Stimulated activated CD8-positive, alpha-beta memory T cell treated with anti-CD3 and anti-CD28 coated beads, Interleukin-12 subunit alpha, Interleukin-12 subunit beta, amount 100 ng/mL, for 4 hours (primary cell): ENCODE measurements at regions not wholly inside any gene's neighbourhood (a gene's known extent, or its start where the extent isn't known, plus 50 kb on each side); places are given as distances from the start of the nearest gene placed in this dataset.

Experiments
- DNase-seq: peaks from one replicate; pipeline ENCODE4 v3.0.0-alpha.2; 2020; ENCODE audit warnings: low read depth

DNA sequence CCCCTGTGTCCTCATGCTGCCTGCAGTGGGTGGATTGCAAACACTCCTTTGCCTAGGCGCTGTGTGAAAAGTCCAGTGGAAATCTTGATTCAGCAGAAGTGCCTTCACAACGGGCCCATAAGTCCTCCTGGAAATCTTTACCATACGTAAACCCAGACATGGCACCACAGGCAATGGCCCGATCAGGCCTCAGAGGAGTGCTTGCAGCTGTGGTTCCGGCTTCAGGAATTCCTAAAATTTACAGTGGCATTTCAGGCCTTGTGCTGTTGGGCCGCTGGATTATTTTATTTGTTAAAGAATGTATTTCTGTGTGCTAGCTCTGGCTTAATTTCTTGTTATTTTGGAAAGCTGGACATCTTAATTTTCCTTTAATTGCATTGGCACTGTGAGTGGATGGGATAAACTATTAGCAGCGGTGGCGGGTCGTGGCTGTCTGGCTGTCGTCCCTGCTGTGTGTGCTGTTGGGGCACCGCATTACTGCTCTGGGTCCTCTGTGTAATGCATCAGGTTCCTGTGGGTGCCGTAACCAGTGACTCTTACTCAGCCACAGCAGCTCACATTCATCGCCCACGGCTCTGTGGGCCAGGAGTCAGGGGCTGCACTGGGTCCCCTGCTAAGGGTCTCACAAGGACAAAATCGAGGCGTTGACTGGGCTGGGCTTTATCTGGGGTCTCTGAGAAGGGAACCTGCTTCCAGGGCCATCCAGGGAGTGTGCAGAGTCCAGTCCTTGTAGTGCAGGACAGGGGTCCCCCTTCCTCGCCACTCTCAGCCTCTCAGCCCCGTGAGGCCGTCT is 73.1 kb downstream of the RTP5 start:
- DNase-seq, result no peak

DNA sequence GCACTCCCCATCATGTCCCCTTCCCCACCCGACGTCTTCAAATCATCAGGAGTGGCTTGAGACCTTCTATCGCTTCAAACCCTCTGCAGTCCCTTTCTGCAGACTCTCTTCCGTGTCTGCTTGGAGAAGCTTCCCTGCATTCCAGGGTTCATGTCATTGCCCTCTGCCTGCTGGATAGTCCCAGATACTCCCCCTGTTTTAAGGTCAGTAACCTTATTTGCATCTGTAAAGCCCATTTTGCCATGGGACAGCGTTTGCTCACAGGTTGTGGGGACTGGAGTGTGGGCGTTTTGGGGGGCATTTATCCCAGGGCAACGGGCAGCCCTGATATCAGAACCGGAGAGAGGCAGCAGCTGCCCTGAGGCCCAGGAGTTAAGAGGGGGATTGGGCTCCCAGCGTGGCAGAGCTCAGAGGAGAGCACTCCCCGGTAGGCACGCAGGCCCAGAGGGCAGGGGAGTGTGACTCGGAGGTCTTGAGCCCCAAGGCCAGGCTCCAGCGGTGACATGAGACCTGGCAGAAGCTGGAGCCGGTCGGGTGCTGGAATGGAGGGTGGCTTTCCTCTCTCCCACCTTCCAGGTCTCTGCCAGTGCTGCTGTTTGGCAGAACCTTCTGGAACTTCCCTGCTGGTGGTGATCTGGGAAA is 73.8 kb downstream of the RTP5 start:
- no peak for DNase-seq

DNA sequence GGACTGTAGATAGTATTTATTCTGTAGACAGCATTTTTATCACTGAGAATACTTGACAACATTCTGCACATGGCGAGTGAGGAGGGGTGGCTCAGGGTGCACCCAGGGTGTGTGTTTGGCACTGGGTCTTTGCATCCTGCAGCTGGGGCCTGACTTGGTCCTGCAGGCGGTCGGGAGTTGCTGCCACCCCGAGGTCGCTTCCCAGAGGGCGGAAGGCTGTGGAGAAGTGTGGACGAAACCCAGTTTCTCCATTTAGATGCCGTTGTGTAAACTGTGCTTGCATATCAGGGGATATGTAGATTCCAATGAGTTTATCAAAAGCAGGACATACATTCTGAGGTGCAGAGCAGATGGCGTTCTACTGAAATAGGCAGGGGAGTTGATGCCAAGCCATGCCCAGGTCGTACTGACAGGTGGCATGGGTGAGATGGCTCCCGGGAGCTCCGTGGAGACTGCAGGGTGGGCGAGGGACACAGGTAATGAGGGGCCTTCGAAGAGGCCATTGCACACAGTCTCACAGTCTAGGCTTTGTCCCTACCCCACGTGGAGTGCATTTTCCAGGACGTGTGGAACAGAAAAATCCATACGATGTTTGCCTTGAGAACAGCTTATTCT is 74.5 kb downstream of the RTP5 start:
- no peak for DNase-seq

DNA sequence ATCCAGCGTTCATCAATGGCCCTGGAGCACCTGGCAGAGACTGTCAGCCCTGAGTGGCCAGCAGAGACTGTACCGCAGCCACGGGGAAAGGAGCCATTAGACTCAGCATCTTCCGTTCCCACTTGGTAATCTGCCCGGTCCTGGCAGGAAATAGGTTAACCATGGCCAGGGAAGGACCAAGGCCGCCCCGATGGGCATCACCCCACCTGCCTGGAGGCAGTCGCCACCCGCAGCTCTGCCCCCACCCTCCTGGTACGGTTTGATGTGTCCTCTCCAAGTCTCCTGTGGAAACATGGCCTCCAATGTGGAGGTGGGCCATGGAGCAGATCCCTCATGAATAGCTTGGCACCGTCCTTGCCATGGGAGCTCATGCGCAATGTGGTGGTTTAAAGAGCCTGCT is 75.3 kb downstream of the RTP5 start:
- DNase-seq, result no peak

DNA sequence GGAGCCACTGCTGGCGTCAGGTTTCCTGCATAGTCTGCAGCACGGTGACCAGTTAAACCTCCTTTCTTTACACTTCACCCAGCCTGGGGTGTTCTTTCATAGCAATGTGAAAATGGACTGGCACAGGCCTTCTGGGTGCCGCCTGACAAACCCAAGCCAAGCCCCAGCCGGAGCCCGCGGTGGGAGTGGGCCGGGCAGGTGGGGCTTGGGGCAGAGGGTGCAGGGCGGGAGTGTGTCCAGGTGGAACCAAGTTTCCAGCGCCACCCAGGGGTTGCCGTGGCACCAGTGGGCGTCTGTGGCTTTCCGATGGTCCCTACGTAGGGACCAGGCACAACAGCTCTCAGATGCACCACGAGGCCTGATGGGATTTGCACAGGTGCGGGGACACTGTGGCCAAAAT is 75.8 kb downstream of the RTP5 start:
- no peak for DNase-seq

DNA sequence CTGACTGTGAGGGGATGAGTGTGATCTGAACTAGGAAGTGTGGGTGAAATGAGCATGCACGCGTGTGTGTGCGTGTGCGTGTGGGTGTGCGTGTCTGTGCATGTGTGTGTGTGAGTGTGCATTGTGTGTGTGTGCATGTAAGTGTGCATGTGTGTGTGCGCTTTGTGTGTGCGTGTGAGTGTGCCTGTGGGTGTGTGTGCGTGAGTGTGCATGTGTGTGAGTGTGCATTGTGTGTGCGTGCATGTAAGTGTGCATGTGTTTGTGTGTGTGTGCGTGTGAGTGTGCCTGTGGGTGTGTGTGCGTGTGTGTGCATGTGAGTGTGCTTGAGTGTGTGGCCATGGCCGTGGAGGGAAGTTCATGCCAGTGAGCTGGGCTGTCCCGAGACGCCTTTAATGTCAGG is 76.3 kb downstream of the RTP5 start:
- DNase-seq, result no peak

DNA sequence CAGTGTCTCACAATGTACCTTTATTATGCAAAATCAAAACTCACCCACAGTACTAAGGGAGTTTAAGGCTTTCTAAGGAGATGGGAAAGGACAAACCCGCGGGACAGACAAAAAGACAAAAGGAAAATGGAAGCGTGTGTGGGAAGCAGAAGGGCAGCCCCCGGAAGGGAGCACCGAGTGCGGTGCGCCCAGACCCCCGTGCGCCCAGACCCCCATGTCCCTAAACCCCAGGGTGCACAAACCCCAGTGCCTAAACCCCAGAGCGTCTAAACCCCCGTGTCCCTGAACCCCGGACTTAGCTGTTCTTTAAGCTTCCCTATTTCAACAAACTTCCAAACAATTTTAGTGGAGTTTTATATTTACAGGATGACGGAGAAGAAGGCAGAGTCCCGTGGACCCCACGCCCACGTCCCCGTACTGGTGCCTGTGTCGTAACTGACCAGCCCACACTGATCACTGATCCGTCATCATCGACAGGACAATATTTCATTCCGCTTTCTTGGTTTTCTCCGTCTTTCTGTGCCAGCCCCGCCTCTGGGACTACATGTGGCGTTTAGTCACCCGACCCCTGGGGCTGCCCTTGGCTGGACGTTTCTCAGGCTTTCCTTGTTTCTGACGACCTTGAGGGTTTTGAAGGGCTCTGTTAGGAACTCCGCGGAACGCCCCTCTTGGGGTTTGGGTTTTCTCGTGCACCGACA is 76.9 kb downstream of the RTP5 start:
- DNase-seq, result no peak

DNA sequence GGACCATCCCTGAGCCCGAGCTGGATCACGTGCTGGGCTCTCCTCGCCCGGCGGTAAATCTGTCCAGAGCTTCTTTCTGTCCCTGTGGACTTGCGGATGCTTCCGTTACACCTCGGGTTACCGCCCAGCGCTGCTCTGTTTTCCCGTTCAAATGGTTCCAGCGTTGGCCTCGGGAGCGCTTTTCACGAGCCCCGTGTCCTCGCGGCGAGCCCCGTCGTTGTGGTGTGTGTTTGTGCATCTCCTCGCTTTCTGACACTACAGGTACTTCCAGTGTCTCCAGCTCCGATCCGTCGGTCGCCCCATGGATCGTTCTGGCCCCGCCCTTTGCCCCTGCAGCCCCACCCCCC is 77.4 kb downstream of the RTP5 start:
- DNase-seq, result no peak

DNA sequence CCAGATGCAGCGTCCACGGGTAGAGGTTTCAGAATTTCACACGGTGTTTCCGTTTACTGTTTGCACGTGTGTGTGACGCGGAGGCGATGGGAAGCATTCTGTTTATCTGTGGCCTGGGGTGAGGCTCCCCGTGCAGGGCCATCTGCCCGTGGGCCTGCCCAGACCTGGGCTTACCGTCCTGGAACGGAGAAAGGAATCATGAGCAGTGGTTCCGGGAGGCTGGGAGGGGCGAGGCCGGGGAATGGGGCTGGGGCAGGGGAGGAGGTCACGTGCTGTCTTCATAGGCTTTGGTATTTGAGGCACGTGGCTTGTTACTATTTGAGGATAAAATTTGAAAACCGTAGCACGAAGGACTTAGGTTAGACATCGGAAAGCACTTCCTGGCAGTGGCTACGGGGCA is 77.9 kb downstream of the RTP5 start:
- DNase-seq, result no peak

DNA sequence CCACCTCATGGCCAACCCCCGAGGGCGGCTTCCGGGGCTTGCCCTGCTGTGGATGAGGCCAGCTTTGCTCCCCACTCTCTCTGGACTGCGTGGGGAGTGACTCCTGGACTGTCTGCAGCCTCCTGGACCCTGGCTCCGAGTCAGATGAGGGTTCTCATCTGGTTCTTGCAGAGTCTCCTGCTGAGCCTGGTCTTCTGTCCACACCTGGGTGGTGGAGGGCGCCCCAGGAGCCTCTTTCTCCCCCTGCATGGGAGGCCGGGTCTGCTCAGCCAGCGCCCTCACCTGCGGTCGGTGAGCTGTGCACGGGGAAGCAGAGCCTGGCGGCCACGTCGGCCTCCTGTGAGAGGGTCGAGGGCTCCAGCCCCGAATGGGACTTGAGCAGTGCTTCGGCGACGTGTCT is 78.3 kb downstream of the RTP5 start:
- DNase-seq, result no peak

DNA sequence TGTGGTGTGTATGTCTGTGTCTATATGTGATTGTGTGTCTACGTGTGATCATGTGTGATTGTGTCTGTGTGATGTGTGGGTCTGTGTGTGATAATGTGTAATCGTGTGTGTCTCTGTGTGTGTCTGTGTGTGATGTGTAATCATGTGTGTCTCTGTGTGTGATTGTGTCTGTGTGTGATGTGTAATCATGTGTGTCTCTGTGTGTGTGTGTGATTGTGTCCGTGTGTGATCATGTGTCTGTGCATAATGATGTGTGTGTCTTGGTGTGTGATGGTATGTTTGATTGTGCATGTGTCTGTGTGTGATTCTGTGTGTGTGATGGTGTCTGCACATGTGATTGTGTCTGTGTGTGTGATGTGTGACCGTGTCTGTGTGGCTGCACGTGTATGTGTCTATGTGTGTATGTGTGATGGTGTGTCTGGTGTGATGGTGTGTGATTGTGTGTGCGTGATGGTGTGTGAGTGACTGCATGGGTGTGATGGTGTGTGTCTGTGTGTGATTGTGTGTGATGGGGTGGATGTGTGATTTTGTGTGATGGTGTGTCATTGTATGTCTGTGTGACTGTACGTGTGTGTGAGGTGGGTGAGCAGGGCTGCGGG is 78.9 kb downstream of the RTP5 start:
- DNase-seq, result no peak

DNA sequence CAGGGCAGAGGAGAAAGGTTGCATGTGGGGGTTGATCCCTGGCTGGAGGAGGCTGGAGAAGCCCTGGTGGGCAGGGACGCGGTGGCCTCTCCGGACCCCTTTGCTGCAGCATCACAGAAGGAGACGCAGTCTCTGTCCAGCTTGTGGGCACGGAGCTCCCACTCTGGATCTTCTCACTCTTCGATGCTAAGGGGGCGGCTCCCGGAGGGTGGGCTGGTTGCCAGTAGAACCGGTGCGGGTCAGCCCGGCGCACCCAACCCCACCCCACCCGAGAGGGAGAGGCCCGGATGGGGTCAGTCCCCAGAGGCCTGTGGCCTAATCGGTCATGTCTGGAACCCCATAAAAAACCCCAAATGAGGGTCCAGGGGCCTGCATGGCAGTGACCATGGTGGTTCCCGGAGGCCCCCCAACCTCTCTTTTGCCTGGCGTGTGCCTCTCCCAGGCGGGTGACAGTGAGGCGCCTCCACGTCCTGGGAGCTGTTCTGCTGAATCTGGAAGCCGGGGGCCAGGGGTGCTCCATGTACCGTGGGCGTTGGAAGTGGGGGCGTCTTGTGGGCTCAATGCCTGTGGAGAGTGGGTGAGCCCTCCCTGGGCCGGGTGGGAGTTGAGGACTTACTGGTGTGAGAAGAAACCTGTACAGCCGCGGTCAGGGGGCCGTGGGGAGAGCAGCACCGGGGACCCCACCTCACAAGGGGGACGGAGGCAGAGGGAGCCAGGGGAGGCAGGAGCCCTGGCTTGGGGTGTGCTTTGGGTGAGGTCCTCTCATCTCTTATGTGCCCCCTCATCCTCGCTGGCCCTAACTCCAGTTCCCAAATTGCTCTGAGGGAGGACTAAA is 79.6 kb downstream of the RTP5 start:
- DNase-seq, result no peak

DNA sequence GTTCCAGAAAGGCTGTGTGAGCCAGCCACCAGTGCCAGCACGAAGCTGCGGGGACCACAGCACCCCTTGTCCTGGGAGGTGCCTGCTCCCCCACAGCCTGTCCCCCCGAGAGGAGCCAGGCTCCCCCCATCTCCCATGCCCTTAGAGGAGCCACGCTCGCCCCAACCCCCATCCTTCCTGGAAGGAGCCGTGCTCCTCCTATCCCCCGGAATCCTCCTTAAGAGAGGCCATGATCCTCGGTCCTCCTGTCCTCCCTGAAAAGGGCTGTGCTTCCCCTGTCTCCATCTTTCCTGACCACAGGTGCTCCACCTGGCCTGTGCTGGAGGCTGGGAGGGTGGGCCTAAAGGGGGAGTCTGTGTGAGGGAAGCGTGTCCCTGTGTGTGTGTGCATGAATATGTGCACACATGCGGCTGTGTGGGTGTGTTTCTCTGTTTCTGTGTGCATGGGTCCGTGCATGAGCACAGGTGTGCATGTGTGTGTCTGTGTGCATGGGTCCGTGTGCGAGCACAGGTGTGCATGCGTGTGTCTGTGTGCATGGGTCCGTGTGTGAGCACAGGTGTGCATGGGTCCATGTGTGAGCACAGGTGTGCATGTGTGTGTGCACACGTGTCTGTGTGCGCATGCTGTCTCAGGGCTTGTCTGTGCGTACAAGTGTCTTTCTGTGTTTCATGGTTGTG is 80.3 kb downstream of the RTP5 start:
- DNase-seq, result no peak

DNA sequence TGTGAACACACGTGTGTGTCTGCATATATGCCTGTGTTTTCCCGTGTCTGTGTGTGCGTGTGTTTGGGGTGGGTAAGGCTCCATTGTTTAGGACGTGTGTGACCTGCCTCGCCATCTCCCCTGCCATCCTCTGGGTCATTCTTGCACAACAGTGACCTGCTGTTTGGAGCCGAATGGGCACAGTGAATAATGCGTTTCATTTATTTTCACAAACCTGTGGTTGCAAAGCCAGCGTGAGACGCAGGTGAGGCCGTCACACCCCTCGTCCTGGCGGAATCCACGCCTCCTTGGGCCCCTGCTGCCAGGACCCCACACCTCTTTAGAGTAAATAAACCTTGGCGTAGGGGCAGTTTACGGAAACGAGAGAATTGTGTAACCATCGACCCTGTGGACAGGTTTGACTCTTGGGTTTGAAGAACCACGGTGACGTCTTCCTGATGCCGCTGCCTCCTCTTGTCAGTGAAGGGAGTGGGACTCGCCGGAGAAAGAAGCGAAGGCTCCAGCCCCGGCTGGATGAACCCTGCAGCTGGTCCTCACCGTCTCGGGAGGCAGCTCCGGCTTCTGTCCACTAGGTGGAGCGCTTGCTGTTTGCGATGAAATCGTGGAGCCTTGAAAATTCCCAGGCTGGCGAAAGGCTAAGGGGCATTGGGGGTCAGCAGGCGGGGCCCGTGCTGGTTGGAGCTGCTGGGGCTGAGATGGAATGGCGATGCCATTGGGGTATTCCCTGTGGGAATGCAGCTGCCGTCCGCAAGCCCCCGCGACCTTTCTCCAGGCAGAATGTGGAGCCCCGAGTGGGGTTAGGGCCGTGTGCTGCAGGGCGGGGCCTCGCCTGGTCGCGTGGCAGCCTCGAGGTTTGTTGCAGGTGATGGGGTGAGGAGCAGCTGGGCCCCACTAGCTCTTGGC is 81.1 kb downstream of the RTP5 start:
- DNase-seq, result peak; percentile 37

DNA sequence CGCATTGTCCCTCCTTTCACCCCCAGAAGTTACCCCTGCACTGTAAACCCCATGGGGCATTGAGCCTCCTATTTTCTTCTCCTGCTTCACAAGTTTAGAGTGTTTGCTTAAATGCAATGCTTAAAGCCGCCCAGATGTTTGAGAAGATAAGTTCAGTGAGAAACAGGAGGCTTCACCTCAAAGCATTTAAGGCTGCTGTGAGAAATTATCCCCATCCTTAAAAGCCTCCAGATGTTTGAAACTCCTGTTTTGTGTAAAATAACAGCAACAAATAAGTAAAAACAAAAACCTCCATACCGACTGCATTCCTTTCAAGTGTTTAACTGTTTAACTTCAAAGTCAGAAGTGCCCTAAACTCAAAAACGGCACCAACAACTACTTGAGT is 81.8 kb downstream of the RTP5 start:
- DNase-seq, result no peak

DNA sequence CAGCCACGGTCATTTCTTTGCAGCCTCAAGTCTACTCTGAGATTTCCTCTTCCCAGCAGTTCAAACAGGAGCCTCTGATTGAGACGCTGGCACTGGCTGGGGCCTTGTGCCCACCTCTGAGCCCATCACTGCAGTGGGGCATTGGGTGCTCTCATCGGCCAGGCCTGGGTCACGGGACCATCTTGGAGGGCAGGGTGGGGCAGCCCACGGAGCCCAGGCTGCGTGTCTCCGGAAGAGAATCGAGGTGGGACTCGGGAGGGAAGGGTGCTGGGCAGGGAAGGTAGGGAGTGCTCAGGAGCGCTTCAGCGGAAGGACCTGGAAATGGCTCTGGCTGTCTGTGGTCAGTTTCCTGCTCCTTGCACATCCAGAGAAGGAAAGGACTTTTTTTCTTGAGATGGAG is 82.4 kb downstream of the RTP5 start:
- no peak for DNase-seq

DNA sequence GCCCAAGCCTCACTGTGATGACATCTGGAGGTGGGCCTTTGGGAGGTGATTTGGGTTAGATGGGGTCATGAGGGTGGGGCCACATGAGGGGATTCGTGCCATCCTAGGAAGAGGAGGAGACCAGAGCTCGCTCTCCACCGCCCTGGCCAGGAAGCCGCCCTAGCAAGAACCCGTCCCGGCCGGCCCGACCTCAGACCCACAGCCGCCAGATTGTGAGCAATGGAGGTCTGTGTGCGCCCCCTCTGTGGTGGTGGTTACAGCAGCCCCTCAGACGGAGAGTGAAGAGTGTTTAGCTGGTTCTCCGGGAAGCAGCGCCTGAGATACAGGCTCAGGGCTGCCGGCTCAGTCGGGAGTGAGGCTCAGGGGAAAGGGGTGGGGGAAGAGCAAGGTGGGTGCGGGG is 83.3 kb downstream of the RTP5 start:
- no peak for DNase-seq

DNA sequence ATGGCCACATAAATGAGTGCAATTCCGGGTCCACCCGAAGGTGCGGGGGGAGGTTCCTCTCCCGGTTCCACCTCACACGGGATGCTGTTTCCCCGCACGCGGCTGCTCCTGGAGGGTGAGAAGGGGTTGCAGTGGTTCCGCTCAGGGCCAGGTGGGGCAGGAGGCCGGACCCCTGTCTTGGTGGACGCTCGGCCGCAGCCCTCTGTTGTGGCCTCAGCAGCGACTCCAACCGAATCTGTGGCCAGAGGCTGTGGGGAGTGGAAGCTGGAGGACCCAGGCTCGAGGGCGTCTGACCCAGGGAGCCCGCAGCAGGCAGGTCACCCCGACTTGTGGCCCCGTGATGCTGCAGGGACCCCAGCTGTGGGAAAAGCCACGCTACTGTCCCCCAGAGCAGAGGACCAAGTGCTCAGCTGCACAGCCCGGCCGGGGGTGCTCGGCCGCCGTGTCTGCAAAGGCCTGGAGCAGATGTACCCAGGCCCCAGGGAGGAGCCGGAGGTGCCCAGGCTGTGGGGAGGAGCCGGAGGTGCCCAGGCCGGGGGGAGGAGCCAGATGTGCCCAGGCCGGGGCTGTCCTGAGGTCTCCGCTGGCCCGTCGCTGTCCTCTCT is 83.9 kb downstream of the RTP5 start:
- no peak for DNase-seq

DNA sequence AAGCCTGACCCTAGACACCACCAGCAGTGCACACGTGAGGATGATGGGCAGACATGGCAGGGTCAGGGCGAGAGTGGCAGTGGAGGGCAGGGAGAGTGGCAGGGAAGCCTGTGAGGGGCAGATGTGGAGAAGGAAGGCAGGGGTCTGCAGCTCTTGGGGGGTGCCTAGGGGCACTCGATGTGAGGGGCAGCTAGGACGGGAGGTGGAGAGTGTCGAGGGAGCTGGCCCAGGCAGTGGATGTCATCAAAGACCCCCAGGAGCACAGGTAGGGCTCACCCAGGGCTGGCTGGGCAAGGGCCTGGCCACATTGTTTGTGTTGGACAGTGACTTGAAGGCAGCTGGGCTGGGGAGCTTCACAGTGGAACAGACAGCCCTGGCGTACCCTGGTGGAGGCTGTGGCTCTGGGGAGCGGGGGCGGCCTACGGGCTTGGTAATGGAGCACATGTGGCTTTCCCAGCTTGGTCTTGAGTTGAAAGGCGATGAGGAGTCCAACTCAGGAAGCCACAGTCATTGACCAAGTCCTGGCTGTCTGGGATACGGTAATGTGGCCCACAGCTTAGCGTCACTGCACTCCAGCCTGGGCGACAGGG is 87.1 kb downstream of the RTP5 start:
- no peak for DNase-seq
